ENCODE measurements at regions not wholly inside any gene's neighbourhood (a gene's known extent, or its start where the extent isn't known, plus 50 kb on each side); places are given as distances from the start of the nearest gene placed in this dataset.

DNA sequence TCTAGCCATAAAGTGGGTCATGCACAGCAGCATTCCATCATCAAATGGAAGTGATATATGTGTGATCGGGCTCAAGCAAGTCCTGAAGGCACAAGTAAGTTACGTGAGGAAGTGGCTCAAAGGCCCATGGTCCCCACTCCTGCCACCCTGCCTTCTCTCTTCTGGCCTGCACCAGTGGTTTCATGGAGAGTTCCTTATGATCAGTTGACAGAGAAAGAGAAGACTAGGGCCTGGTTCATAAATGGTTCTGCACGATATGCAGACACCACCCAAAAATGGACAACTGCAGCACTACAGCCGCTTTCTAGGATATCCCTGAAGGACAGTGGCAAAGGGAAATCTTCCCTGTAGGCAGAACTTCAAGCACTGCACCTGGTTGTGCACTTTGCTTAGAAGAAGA is 412.6 kb upstream of the SMIM21 start:
- no peak for TF ChIP-seq EGR1 (IDR thresholded peaks at IDR 0.05)
- no peak for TF ChIP-seq ZBTB7A (IDR thresholded peaks at IDR 0.05; ENCODE audit: low read depth)
- TF ChIP-seq, protein P1, sequence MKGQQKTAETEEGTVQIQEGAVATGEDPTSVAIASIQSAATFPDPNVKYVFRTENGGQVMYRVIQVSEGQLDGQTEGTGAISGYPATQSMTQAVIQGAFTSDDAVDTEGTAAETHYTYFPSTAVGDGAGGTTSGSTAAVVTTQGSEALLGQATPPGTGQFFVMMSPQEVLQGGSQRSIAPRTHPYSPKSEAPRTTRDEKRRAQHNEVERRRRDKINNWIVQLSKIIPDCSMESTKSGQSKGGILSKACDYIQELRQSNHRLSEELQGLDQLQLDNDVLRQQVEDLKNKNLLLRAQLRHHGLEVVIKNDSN (IDR thresholded peaks at IDR 0.05): no peak
- TF ChIP-seq, protein P2, sequence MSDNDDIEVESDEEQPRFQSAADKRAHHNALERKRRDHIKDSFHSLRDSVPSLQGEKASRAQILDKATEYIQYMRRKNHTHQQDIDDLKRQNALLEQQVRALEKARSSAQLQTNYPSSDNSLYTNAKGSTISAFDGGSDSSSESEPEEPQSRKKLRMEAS (IDR thresholded peaks at IDR 0.05): no peak
- no peak for TF ChIP-seq TAF1 (IDR thresholded peaks at IDR 0.05; ENCODE audit: low read depth)
- no peak for TF ChIP-seq NFIC (IDR thresholded peaks at IDR 0.05)
- no peak for TF ChIP-seq TCF12 (IDR thresholded peaks at IDR 0.05; ENCODE audit: low read depth)
- TF ChIP-seq TEAD4 (IDR thresholded peaks at IDR 0.05): no peak
- no peak for TF ChIP-seq EP300 (IDR thresholded peaks at IDR 0.05; ENCODE audit: borderline replicate concordance)
- TF ChIP-seq, protein P3, sequence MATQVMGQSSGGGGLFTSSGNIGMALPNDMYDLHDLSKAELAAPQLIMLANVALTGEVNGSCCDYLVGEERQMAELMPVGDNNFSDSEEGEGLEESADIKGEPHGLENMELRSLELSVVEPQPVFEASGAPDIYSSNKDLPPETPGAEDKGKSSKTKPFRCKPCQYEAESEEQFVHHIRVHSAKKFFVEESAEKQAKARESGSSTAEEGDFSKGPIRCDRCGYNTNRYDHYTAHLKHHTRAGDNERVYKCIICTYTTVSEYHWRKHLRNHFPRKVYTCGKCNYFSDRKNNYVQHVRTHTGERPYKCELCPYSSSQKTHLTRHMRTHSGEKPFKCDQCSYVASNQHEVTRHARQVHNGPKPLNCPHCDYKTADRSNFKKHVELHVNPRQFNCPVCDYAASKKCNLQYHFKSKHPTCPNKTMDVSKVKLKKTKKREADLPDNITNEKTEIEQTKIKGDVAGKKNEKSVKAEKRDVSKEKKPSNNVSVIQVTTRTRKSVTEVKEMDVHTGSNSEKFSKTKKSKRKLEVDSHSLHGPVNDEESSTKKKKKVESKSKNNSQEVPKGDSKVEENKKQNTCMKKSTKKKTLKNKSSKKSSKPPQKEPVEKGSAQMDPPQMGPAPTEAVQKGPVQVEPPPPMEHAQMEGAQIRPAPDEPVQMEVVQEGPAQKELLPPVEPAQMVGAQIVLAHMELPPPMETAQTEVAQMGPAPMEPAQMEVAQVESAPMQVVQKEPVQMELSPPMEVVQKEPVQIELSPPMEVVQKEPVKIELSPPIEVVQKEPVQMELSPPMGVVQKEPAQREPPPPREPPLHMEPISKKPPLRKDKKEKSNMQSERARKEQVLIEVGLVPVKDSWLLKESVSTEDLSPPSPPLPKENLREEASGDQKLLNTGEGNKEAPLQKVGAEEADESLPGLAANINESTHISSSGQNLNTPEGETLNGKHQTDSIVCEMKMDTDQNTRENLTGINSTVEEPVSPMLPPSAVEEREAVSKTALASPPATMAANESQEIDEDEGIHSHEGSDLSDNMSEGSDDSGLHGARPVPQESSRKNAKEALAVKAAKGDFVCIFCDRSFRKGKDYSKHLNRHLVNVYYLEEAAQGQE (IDR thresholded peaks at IDR 0.05; ENCODE audit: low read depth): no peak
- no peak for TF ChIP-seq FOXM1 (IDR thresholded peaks at IDR 0.05; ENCODE audit: borderline replicate concordance, low read depth)
- no peak for TF ChIP-seq CREB1 (IDR thresholded peaks at IDR 0.05; ENCODE audit: low read depth)
- no peak for TF ChIP-seq YY1 (IDR thresholded peaks at IDR 0.05; ENCODE audit: low read depth)
- TF ChIP-seq RAD21 (IDR thresholded peaks at IDR 0.05; ENCODE audit: low read depth): no peak
- no peak for TF ChIP-seq CEBPB (IDR thresholded peaks at IDR 0.05)

DNA sequence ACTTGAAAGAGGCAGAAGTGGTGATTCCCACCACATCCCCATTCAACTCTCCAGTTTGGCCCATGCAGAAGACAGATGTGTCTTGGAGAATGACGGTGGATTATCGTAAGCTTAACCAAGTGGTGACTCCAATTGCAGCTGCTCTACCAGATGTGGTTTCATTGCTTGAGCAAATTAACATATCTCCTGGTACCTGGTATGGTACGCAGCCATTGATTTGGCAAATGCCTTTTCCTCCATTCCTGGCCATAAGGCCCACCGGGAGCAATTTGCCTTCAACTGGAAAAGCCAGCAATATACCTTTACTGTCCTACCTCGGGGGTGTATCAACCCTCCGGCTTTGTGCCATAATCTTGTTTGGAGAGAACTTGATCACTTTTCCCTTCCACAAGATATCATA is 411.5 kb upstream of the SMIM21 start:
- TF ChIP-seq EP300 (IDR thresholded peaks at IDR 0.05; ENCODE audit: borderline replicate concordance): no peak
- TF ChIP-seq TAF1 (IDR thresholded peaks at IDR 0.05; ENCODE audit: low read depth): no peak
- TF ChIP-seq EGR1 (IDR thresholded peaks at IDR 0.05): no peak
- no peak for TF ChIP-seq FOXM1 (IDR thresholded peaks at IDR 0.05; ENCODE audit: borderline replicate concordance, low read depth)
- TF ChIP-seq, protein P2 (IDR thresholded peaks at IDR 0.05): no peak
- no peak for TF ChIP-seq TCF12 (IDR thresholded peaks at IDR 0.05; ENCODE audit: low read depth)

DNA sequence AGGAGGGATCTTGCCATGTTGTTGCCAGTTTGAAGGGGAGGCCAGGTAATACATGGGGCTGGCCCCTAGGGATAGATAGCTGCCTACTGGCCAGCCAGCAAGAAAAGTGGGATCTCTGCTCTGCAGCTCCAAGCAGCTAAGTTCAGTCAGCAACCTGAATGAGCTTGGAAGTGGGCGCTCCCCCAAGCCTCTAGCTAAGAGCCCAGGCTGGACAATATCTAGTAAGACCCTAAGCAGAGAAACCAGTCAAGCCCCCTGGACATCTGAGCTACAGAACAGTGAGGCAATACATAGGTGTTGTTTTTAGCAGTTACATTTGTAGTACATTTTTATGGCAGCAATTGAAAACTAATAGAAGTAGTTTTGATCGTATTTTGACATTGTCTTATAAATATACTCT is 409.8 kb upstream of the SMIM21 start:
- no peak for TF ChIP-seq TEAD4 (IDR thresholded peaks at IDR 0.05)
- TF ChIP-seq, protein P2 (IDR thresholded peaks at IDR 0.05): no peak
- no peak for TF ChIP-seq CEBPB (IDR thresholded peaks at IDR 0.05)
- no peak for TF ChIP-seq ZBTB7A (IDR thresholded peaks at IDR 0.05; ENCODE audit: low read depth)
- TF ChIP-seq EP300 (IDR thresholded peaks at IDR 0.05; ENCODE audit: borderline replicate concordance): no peak
- no peak for TF ChIP-seq YY1 (IDR thresholded peaks at IDR 0.05; ENCODE audit: low read depth)
- no peak for TF ChIP-seq NFIC (IDR thresholded peaks at IDR 0.05)
- TF ChIP-seq, protein P1 (IDR thresholded peaks at IDR 0.05): no peak
- TF ChIP-seq, protein P3 (IDR thresholded peaks at IDR 0.05; ENCODE audit: low read depth): no peak
- TF ChIP-seq FOXM1 (IDR thresholded peaks at IDR 0.05; ENCODE audit: borderline replicate concordance, low read depth): no peak

DNA sequence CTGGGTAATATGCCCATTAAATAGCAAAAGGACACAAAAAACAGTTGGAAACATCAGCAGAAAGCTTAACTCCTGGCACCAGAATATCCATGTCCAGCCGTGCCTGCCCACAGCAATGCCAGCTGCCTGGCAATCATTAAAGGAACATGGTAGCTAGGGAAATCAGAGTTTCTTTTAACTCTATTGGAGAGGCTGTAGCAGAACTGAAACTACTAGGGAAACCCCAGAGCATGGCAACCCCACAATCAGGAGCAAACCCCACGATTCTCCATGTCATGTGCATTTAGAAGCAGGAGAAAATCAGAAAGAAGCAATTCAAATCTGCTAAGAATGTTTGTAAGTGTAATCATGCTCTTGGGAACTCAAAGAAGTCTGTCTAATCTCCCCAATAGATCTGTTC is 409.0 kb upstream of the SMIM21 start:
- no peak for TF ChIP-seq TAF1 (IDR thresholded peaks at IDR 0.05; ENCODE audit: low read depth)
- TF ChIP-seq YY1 (IDR thresholded peaks at IDR 0.05; ENCODE audit: low read depth): no peak
- TF ChIP-seq CREB1 (IDR thresholded peaks at IDR 0.05; ENCODE audit: low read depth): no peak
- no peak for TF ChIP-seq CEBPB (IDR thresholded peaks at IDR 0.05)

DNA sequence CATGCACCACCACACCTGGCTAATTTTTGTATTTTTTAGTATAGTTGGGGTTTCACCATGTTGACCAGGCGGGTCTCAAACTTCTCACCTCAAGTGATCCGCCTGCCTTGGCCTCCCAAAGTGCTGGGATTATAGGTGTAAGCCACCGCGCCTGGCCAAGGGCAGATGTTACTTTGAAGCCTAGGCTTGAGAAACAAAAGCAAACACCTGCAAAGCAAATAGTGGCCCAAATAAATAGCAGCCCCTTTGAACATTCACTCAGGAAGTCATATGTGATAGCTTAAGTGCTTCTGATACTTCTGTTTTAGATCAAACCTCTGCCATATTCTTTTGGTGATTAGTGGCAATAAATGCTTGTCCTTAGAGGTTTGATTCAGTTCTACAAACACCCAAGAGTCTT is 404.5 kb upstream of the SMIM21 start:
- no peak for TF ChIP-seq NFIC (IDR thresholded peaks at IDR 0.05)
- TF ChIP-seq ZBTB7A (IDR thresholded peaks at IDR 0.05; ENCODE audit: low read depth): no peak
- no peak for TF ChIP-seq CREB1 (IDR thresholded peaks at IDR 0.05; ENCODE audit: low read depth)
- TF ChIP-seq TAF1 (IDR thresholded peaks at IDR 0.05; ENCODE audit: low read depth): no peak
- TF ChIP-seq, protein P2 (IDR thresholded peaks at IDR 0.05): no peak
- no peak for TF ChIP-seq TEAD4 (IDR thresholded peaks at IDR 0.05)
- no peak for TF ChIP-seq EP300 (IDR thresholded peaks at IDR 0.05; ENCODE audit: borderline replicate concordance)
- TF ChIP-seq, protein P1 (IDR thresholded peaks at IDR 0.05): no peak
- TF ChIP-seq CEBPB (IDR thresholded peaks at IDR 0.05): no peak
- no peak for TF ChIP-seq TCF12 (IDR thresholded peaks at IDR 0.05; ENCODE audit: low read depth)
- no peak for TF ChIP-seq FOXM1 (IDR thresholded peaks at IDR 0.05; ENCODE audit: borderline replicate concordance, low read depth)
- TF ChIP-seq EGR1 (IDR thresholded peaks at IDR 0.05): no peak
- TF ChIP-seq YY1 (IDR thresholded peaks at IDR 0.05; ENCODE audit: low read depth): no peak
- TF ChIP-seq RAD21 (IDR thresholded peaks at IDR 0.05; ENCODE audit: low read depth): no peak
- TF ChIP-seq, protein P3 (IDR thresholded peaks at IDR 0.05; ENCODE audit: low read depth): no peak

All from Ishikawa (cell line).